ENCODE measurements at regions not wholly inside any gene's neighbourhood (a gene's known extent, or its start where the extent isn't known, plus 50 kb on each side); places are given as distances from the start of the nearest gene placed in this dataset.
"Not testable (repeated sequence)": the region's sequence is repeated elsewhere in the genome, so short reads cannot be mapped to it uniquely, and the experiment has no call there.

DNA sequence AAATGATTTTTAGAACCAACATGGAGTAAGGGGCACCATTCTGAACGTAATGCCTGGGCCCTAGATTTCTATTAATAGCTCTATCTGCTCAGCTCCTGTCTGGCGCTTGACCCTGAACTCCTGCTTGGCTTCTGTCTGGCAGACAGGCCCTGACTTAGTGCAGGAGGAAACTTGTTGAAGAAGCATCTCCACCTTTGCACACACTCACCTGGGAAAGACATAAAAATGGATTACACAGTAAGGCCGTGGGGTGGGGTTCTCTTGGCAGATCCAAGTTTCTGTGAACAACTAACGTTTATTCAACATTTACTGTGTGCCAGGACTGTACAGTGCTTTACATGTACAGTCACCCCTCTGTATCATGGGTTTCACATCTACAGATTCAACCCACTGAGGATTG lies 62.1 kb upstream of the CNIH3 start:
- TF ChIP-seq, protein P1, sequence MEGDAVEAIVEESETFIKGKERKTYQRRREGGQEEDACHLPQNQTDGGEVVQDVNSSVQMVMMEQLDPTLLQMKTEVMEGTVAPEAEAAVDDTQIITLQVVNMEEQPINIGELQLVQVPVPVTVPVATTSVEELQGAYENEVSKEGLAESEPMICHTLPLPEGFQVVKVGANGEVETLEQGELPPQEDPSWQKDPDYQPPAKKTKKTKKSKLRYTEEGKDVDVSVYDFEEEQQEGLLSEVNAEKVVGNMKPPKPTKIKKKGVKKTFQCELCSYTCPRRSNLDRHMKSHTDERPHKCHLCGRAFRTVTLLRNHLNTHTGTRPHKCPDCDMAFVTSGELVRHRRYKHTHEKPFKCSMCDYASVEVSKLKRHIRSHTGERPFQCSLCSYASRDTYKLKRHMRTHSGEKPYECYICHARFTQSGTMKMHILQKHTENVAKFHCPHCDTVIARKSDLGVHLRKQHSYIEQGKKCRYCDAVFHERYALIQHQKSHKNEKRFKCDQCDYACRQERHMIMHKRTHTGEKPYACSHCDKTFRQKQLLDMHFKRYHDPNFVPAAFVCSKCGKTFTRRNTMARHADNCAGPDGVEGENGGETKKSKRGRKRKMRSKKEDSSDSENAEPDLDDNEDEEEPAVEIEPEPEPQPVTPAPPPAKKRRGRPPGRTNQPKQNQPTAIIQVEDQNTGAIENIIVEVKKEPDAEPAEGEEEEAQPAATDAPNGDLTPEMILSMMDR (IDR thresholded peaks at IDR 0.05 in 8 of 11, conservative IDR thresholded peaks at IDR 0.05 in 3 of 11): no peak
- TF ChIP-seq POLR2AphosphoS5 (IDR thresholded peaks at IDR 0.05) (no peak), POLR2A (IDR thresholded peaks at IDR 0.05) (no peak)
- no peaks in the 10 kb centered on the region for H3K27me3 ChIP-seq (replicated peaks in 1 of 7)
- no peaks in the 10 kb centered on the region for H3K36me3 ChIP-seq
- no peaks in the 10 kb centered on the region for H3K4me1 ChIP-seq
- H3K9me3 ChIP-seq: no peaks in the 10 kb centered on the region
- 71 to 82% (median 81%) methylated on average over 4 of the region's 4 CpGs for WGBS, 5 donors
- no peak overlapping the region for H3K27ac ChIP-seq
- DNase-seq: no peak
- intact Hi-C loops (cut with DNase I; ENCODE audit: low total_unique reads): no loop called here
- no peak overlapping the region for H3K4me3 ChIP-seq

DNA sequence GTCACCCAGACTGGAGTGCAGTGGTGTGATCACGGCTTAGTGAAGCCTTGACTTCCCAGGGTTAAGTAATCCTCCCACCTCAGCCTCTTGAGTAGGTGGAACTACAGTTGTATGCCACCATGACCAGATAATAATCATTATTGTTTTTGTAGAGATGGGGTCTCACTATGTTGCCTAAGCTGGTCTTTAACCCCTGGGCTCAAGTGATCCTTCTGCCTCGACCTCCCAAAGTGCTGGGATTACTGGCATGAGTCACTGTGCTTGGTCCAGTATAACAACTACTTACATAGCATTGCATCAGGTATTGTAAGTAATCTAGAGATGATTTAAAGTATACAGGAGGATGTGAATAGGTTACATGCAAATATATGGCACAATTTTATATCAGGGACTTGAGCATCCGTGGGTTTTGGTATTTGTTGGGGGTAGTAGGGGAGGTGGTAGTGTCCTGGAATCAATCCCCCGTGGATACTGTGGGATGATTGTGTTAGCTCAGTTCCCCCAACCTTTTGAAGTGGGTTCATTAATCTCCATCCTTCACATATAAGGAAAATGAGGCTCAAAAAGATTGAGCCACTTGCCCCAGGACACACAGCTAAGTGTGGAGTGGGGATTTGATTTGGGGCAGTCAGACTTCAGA lies 61.4 kb upstream of the CNIH3 start:
- Histone ChIP-seq H3K27ac (no peak overlapping the region), H3K9me3 (no peaks in the 10 kb centered on the region), H3K27me3 (replicated peaks in 1 of 7) (no peaks in the 10 kb centered on the region), H3K4me3 (no peak overlapping the region), H3K36me3 (no peaks in the 10 kb centered on the region), H3K4me1 (no peaks in the 10 kb centered on the region)
- TF ChIP-seq, protein P1 (IDR thresholded peaks at IDR 0.05 in 8 of 11, conservative IDR thresholded peaks at IDR 0.05 in 3 of 11): no peak
- no peak for TF ChIP-seq POLR2AphosphoS5 (IDR thresholded peaks at IDR 0.05)
- no peak for TF ChIP-seq POLR2A (IDR thresholded peaks at IDR 0.05)
- no peak for DNase-seq
- intact Hi-C loops (cut with DNase I; ENCODE audit: low total_unique reads): no loop called here
- 74 to 82% (median 78%) methylated on average over 3 to 4 of the region's 4 CpGs for whole genome bisulfite sequencing, 5 donors

- no peaks in the 10 kb centered on the region for H3K4me1 ChIP-seq
- no peaks in the 10 kb centered on the region for H3K36me3 ChIP-seq
- DNase-seq: no peak
- peaks cover 0 to 7% (median 0%) of the 10 kb centered on the region in 8 donors for H3K9me3 ChIP-seq
- intact Hi-C loops (cut with DNase I; ENCODE audit: low total_unique reads): no loop called here
- H3K27me3 ChIP-seq (replicated peaks in 1 of 7): no peaks in the 10 kb centered on the region
- H3K27ac ChIP-seq: no peak overlapping the region
- no peak overlapping the region for H3K4me3 ChIP-seq
- TF ChIP-seq POLR2A (IDR thresholded peaks at IDR 0.05) (no peak), POLR2AphosphoS5 (IDR thresholded peaks at IDR 0.05) (no peak)
- TF ChIP-seq, protein P1 (IDR thresholded peaks at IDR 0.05 in 8 of 11, conservative IDR thresholded peaks at IDR 0.05 in 3 of 11): no peak
- 59 to 84% (median 73%) methylated on average over 3 of the region's 3 CpGs for WGBS, 5 donors
These were observed 57.2 kb upstream of the CNIH3 start for GRCh38 chr1:224558904-224559303.

DNA sequence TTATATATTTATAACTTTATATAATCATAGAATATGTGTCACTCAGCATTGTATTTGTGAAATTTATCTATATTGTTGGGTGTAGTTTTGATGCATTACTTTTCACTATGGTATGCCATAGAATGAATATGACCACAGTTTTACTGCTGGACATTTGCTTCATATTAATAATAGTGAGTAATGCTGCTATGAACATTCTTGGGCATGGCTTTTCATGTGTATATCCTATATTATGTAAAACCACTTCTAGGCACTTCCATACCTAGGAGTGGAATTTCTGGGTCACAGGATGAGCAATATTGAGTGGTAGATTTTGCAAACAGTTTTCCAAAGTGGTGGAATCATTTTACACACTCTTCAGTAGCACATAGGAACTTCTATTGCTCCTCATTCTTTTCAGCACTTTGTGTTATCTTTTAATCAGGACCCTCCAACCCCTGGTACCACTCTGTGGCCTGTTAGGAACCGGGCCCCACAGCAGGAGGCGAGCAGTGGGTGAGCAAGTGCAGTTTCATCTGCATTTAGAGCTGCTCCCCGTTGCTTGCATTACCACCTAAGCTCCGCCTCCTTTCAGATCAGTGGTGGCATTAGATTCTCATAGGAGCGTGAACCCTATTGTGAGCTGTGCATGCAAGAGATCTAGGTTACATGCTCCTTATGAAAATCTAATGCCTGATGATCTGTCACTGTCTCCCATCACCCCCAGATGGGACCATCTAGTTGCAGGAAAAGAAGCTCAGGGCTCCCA lies 56.0 kb upstream of the CNIH3 start:
- no peak overlapping the region for H3K4me3 ChIP-seq
- intact Hi-C loops (cut with DNase I; ENCODE audit: low total_unique reads): no loop called here
- H3K27ac ChIP-seq: no peak overlapping the region

GRCh38 chr1:224562881-224563280 lies 53.2 kb upstream of the CNIH3 start:
- H3K27me3 ChIP-seq (replicated peaks in 1 of 7); H3K4me1 ChIP-seq; intact Hi-C loops (cut with DNase I; ENCODE audit: low total_unique reads); DNase-seq; H3K4me3 ChIP-seq; H3K36me3 ChIP-seq; H3K27ac ChIP-seq: not testable (repeated sequence)
- peaks cover 0 to 13% (median 1%) of the 10 kb centered on the region in 8 donors for H3K9me3 ChIP-seq

More for the DNA sequence above, 56.0 kb upstream of the CNIH3 start:
- Histone ChIP-seq H3K9me3 (peaks cover 0 to 7% (median 0%) of the 10 kb centered on the region in 8 donors), H3K27me3 (replicated peaks in 1 of 7) (no peaks in the 10 kb centered on the region), H3K4me1 (no peaks in the 10 kb centered on the region), H3K36me3 (no peaks in the 10 kb centered on the region)
- 81 to 92% (median 89%) methylated on average over 5 of the region's 5 CpGs for WGBS, 5 donors
- no peak for DNase-seq
- no peak for TF ChIP-seq POLR2A (IDR thresholded peaks at IDR 0.05)
- TF ChIP-seq POLR2AphosphoS5 (IDR thresholded peaks at IDR 0.05): no peak
- TF ChIP-seq, protein P1 (IDR thresholded peaks at IDR 0.05 in 8 of 11, conservative IDR thresholded peaks at IDR 0.05 in 3 of 11): no peak

Measured in spleen (tissue), 11 donors.